CD14-positive monocyte (primary cell): ENCODE measurements at regions not wholly inside any gene's neighbourhood (a gene's known extent, or its start where the extent isn't known, plus 50 kb on each side); places are given as distances from the start of the nearest gene placed in this dataset.

Experiments
- DNase-seq, 3 donors: peaks; one replicate each; pipeline ENCODE4 v3.0.0-alpha.2; 2011 to 2022
- H2AFZ ChIP-seq: 2 replicates; pipeline ENCODE4 v1.6.0; 2012; ENCODE audit warnings: mild to moderate bottlenecking, low read depth, low read length, inconsistent platforms; ENCODE audit not compliant: insufficient read depth, poor library complexity, severe bottlenecking
- H3K27ac ChIP-seq, 2 donors: 1 replicate in 1 of 2; 2 replicates in 1 of 2; pipeline ENCODE4 v1.5.1; 2012 to 2013; ENCODE audit warnings: low read length in 2 of 2, control low read depth in 1 of 2, inconsistent platforms in 1 of 2, low read depth in 1 of 2, mild to moderate bottlenecking in 1 of 2
- H3K27me3 ChIP-seq, 2 donors: one replicate each; pipeline versions ENCODE4 v1.6.0 to v1.6.1; 2011 to 2013; ENCODE audit warnings: low read length in 2 of 2; ENCODE audit not compliant: control insufficient read depth in 2 of 2, insufficient read depth in 2 of 2
- H3K36me3 ChIP-seq, 2 donors: replicated peaks in 1 of 2; 1 replicate in 1 of 2; 2 replicates in 1 of 2; pipeline versions ENCODE4 v1.5.1 to v1.6.1; 2012 to 2013; ENCODE audit warnings: low read length in 2 of 2, control low read depth in 1 of 2, inconsistent platforms in 1 of 2, mild to moderate bottlenecking in 1 of 2; ENCODE audit not compliant: insufficient read depth in 2 of 2, control insufficient read depth in 1 of 2
- H3K4me1 ChIP-seq, 2 donors: 1 replicate in 1 of 2; 2 replicates in 1 of 2; pipeline versions ENCODE4 v1.5.1 to v1.6.1; 2012 to 2013; ENCODE audit warnings: low read length in 2 of 2, control low read depth in 1 of 2, inconsistent platforms in 1 of 2, mild to moderate bottlenecking in 1 of 2, moderate library complexity in 1 of 2; ENCODE audit not compliant: insufficient read depth in 2 of 2, control insufficient read depth in 1 of 2
- H3K4me2 ChIP-seq: replicated peaks from 2 replicates; pipeline ENCODE3; 2012; ENCODE audit warnings: low read length, moderate library complexity, mild to moderate bottlenecking; ENCODE audit not compliant: poor library complexity, severe bottlenecking; ENCODE audit errors: extremely low read depth
- H3K4me3 ChIP-seq, 3 experiments: fragments of 200-600 bp in 1 of 3; sonication (generic) in 1 of 3; replicated peaks in 1 of 3; 1 replicate in 2 of 3; 2 replicates in 1 of 3; pipeline ENCODE4 v1.5.1; 2011 to 2013; ENCODE audit warnings: low read length in 3 of 3, mild to moderate bottlenecking in 3 of 3, control low read depth in 2 of 3, low read depth in 2 of 3, inconsistent platforms in 1 of 3, moderate library complexity in 1 of 3
- H3K79me2 ChIP-seq: 2 replicates; pipeline ENCODE4 v1.6.0; 2012; ENCODE audit warnings: mild to moderate bottlenecking, control low read depth, inconsistent platforms, low read length, moderate library complexity; ENCODE audit not compliant: insufficient read depth
- H3K9ac ChIP-seq: 2 replicates; pipeline ENCODE4 v1.6.0; 2017; ENCODE audit warnings: low read length, mild to moderate bottlenecking; ENCODE audit not compliant: insufficient read depth, poor library complexity, severe bottlenecking
- H3K9me3 ChIP-seq, 2 donors: replicated peaks in 1 of 2; 1 replicate in 1 of 2; 2 replicates in 1 of 2; pipeline versions ENCODE4 v1.5.1 to v1.6.1; 2012 to 2013; ENCODE audit warnings: low read length in 2 of 2, control low read depth in 1 of 2; ENCODE audit not compliant: control insufficient read depth in 1 of 2, insufficient read depth in 1 of 2
- H4K20me1 ChIP-seq: 2 replicates; pipeline ENCODE4 v1.6.0; 2012; ENCODE audit warnings: mild to moderate bottlenecking, low read length, control low read depth, moderate library complexity; ENCODE audit not compliant: insufficient read depth
- H3K27ac Mint-ChIP-seq, 7 donors: one replicate each; pipeline ENCODE4 v1.8.0; 2020; ENCODE audit warnings: mild to moderate bottlenecking in 7 of 7, mixed read lengths in 7 of 7, moderate library complexity in 6 of 7, inconsistent platforms in 2 of 7
- H3K27me3 Mint-ChIP-seq, 3 donors: one replicate each; pipeline ENCODE4 v1.8.0; 2021 to 2022; ENCODE audit warnings: low read depth in 3 of 3, mild to moderate bottlenecking in 3 of 3, mixed read lengths in 3 of 3, moderate library complexity in 3 of 3, inconsistent platforms in 1 of 3
- H3K36me3 Mint-ChIP-seq, 2 donors: one replicate each; pipeline ENCODE4 v1.8.0; 2020; ENCODE audit warnings: mixed read lengths in 2 of 2, inconsistent platforms in 1 of 2, mild to moderate bottlenecking in 1 of 2
- H3K4me1 Mint-ChIP-seq: one replicate; pipeline ENCODE4 v1.8.0; 2020; ENCODE audit warnings: mild to moderate bottlenecking, mixed read lengths
- H3K4me3 Mint-ChIP-seq, 2 donors: one replicate each; pipeline ENCODE4 v1.8.0; 2020; ENCODE audit warnings: mild to moderate bottlenecking in 2 of 2, mixed read lengths in 2 of 2, moderate library complexity in 1 of 2
- H3K9me3 Mint-ChIP-seq, 7 donors: one replicate each; pipeline ENCODE4 v1.8.0; 2020 to 2022; ENCODE audit warnings: mixed read lengths in 7 of 7, mild to moderate bottlenecking in 6 of 7, moderate library complexity in 6 of 7, inconsistent platforms in 2 of 7
- WGBS: methylation state at CpG from one replicate; pipeline ENCODE4 v1.1.5; 2013; ENCODE audit warnings: missing lambda C conversion rate; ENCODE audit not compliant: insufficient coverage; 5-methylcytosine and 5-hydroxymethylcytosine counted together
- intact Hi-C, 2 donors: fragments of 100-400 bp; cut with micrococcal nuclease; formaldehyde crosslinking; loops; one replicate each; pipeline versions ENCODE4 v1.15.0 to v1.15.1; 2023
- TF ChIP-seq, protein P1 (sequence below): fragments of 200-600 bp; IDR thresholded peaks from one replicate; pipeline ENCODE4 v1.8.0; 2022; ENCODE audit warnings: antibody characterized with exemption, mild to moderate bottlenecking

DNA sequence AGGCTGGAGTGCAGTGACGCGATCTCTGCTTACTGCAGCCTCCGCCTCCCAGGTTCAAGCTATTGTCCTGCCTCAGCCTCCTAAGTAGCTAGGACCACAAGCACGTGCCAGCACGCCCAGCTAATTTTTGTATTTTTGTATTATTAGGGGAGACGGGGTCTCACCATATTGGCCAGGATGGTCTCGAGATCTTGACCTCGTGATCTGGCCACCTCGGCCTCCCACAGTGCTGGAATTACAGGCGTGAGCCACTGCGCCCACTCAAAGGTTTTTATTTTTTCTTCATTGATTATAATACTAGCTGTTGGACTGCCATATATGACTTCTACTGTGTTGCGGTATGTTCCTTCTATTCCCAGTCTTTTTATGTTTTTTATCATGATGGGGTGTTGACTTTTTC, 569.7 kb upstream of the SLITRK6 start:
- Histone ChIP-seq H3K4me1 (no peaks in the 10 kb centered on the region), H3K79me2 (no peaks in the 10 kb centered on the region), H2AFZ (no peak overlapping the region), H3K27ac (no peak overlapping the region), H3K9ac (no peak overlapping the region), H3K4me3 (no peak overlapping the region), H3K4me2 (no peak overlapping the region), H4K20me1 (no peaks in the 10 kb centered on the region), H3K9me3 (peaks cover 19 to 42% of the 10 kb centered on the region in 2 donors), H3K36me3 (no peaks in the 10 kb centered on the region), H3K27me3 (no peaks in the 10 kb centered on the region)
- Mint-ChIP-seq H3K4me1 (no peaks in the 10 kb centered on the region), H3K27me3 (no peaks in the 10 kb centered on the region), H3K36me3 (no peaks in the 10 kb centered on the region), H3K4me3 (no peak overlapping the region), H3K27ac (no peak overlapping the region), H3K9me3 (peaks cover 2 to 27% (median 8%) of the 10 kb centered on the region in 7 donors)
- intact Hi-C loops, result no loop called here
- DNase-seq, result no peak
- TF ChIP-seq, protein P1, sequence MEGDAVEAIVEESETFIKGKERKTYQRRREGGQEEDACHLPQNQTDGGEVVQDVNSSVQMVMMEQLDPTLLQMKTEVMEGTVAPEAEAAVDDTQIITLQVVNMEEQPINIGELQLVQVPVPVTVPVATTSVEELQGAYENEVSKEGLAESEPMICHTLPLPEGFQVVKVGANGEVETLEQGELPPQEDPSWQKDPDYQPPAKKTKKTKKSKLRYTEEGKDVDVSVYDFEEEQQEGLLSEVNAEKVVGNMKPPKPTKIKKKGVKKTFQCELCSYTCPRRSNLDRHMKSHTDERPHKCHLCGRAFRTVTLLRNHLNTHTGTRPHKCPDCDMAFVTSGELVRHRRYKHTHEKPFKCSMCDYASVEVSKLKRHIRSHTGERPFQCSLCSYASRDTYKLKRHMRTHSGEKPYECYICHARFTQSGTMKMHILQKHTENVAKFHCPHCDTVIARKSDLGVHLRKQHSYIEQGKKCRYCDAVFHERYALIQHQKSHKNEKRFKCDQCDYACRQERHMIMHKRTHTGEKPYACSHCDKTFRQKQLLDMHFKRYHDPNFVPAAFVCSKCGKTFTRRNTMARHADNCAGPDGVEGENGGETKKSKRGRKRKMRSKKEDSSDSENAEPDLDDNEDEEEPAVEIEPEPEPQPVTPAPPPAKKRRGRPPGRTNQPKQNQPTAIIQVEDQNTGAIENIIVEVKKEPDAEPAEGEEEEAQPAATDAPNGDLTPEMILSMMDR, result no peak
- 100% methylated on average over 3 of the region's 12 CpGs for WGBS

DNA sequence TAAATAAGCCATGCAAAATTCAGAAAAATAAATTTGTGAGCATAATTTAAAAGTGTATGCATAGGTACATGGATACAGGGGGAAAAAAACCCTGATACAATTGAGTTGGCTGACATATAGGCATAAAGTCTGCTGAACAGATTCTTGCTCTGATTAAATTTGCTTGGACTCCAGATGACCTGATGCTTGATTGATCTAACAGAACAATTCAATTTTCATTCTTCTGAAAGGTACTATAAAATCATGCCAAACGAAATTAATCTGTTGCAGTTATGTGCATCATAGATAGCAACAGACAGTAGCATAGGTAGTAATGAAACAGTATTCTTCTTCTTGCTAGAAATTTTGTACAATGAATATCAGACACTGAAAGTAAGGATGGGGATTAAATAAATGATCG, 578.2 kb upstream of the SLITRK6 start:
- intact Hi-C loops, result no loop called here
- Histone ChIP-seq H3K27me3 (no peaks in the 10 kb centered on the region), H4K20me1 (no peaks in the 10 kb centered on the region), H3K27ac (no peak overlapping the region), H2AFZ (no peak overlapping the region), H3K4me3 (no peak overlapping the region), H3K4me2 (no peak overlapping the region), H3K79me2 (no peaks in the 10 kb centered on the region), H3K36me3 (no peaks in the 10 kb centered on the region), H3K9me3 (peaks cover 13 to 18% of the 10 kb centered on the region in 2 donors), H3K4me1 (no peaks in the 10 kb centered on the region), H3K9ac (no peak overlapping the region)
- WGBS, result no CpG with 5 or more reads among the region's 2 CpGs
- TF ChIP-seq, protein P1, result no peak
- Mint-ChIP-seq H3K4me3 (no peak overlapping the region), H3K4me1 (no peaks in the 10 kb centered on the region), H3K36me3 (no peaks in the 10 kb centered on the region), H3K9me3 (peaks cover 0 to 15% (median 7%) of the 10 kb centered on the region in 7 donors), H3K27ac (no peak overlapping the region), H3K27me3 (peaks cover 0 to 1% (median 0%) of the 10 kb centered on the region in 3 donors)
- no peak for DNase-seq
